ENCODE measurements at regions not wholly inside any gene's neighbourhood (a gene's known extent, or its start where the extent isn't known, plus 50 kb on each side); places are given as distances from the start of the nearest gene placed in this dataset.

DNA sequence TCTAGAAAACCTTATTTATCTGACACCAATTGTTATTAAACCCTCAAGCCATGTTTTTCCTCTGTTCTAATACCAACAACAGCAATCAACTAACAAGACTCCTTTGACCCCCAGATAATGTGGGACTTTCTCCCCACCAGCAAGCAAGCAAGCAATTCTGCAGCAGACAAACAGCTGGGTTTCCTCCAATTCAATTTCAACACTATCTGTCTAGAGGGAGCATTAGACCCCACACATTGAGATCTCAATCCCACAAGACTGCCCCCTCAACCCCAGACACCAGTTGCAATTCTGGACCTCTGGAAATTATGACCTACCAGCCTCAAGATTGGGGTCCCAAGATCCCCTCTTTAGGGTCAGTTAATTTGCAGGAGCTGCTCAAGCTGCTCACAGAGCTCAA, 89.4 kb upstream of the TMEM26 start:
- TF ChIP-seq, protein P1, sequence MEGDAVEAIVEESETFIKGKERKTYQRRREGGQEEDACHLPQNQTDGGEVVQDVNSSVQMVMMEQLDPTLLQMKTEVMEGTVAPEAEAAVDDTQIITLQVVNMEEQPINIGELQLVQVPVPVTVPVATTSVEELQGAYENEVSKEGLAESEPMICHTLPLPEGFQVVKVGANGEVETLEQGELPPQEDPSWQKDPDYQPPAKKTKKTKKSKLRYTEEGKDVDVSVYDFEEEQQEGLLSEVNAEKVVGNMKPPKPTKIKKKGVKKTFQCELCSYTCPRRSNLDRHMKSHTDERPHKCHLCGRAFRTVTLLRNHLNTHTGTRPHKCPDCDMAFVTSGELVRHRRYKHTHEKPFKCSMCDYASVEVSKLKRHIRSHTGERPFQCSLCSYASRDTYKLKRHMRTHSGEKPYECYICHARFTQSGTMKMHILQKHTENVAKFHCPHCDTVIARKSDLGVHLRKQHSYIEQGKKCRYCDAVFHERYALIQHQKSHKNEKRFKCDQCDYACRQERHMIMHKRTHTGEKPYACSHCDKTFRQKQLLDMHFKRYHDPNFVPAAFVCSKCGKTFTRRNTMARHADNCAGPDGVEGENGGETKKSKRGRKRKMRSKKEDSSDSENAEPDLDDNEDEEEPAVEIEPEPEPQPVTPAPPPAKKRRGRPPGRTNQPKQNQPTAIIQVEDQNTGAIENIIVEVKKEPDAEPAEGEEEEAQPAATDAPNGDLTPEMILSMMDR (IDR thresholded peaks at IDR 0.05; ENCODE audit: insufficient read depth, low read length, poor library complexity, severe bottlenecking) = no peak
- no peak for TF ChIP-seq EZH2phosphoT487 (conservative IDR thresholded peaks at IDR 0.05; ENCODE audit: low read length)

All from SU-DHL-6 (cell line).